ENCODE measurements at regions not wholly inside any gene's neighbourhood (a gene's known extent, or its start where the extent isn't known, plus 50 kb on each side); places are given as distances from the start of the nearest gene placed in this dataset.
A peak's percentile ranks its signal among the peaks of the same experiment; 100 is the strongest.

DNA sequence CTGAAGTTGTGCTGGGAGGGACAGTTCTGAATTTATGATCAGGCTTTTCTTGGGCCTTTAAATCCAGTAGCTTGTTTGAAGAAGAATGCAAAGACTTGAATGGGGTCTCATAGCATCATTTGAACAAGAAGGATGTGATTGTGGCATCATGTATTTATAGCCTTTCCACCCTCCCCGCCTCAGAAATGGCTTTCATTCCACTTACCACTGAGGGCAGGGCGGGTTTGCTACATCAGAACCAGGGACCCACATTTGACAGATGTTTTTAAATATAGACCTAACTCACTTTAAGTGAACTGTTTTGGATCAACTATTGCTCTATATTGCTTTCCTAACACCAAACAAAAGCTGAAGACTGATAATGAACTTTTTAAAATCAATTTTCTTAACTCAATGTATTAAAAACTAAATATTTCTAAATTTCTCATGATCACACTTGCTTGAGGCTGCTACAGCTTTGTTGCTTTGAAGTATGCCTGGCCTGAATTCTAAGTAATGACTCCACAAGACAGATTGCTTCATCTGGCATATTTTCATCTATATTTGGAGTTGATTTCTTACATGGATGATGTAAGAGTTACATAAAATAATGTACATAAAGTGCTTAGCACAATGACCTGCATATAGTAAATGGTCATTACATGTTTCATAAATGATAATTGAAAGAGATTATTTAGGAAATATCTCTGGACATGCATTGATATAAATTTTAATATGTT is 1552.9 kb upstream of the SLC39A10 start:
- TF ChIP-seq, protein P1, sequence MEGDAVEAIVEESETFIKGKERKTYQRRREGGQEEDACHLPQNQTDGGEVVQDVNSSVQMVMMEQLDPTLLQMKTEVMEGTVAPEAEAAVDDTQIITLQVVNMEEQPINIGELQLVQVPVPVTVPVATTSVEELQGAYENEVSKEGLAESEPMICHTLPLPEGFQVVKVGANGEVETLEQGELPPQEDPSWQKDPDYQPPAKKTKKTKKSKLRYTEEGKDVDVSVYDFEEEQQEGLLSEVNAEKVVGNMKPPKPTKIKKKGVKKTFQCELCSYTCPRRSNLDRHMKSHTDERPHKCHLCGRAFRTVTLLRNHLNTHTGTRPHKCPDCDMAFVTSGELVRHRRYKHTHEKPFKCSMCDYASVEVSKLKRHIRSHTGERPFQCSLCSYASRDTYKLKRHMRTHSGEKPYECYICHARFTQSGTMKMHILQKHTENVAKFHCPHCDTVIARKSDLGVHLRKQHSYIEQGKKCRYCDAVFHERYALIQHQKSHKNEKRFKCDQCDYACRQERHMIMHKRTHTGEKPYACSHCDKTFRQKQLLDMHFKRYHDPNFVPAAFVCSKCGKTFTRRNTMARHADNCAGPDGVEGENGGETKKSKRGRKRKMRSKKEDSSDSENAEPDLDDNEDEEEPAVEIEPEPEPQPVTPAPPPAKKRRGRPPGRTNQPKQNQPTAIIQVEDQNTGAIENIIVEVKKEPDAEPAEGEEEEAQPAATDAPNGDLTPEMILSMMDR (conservative IDR thresholded peaks at IDR 0.05; ENCODE audit: low read depth, low read length): no peak
- no peak overlapping the region for H3K4me3 ChIP-seq (ENCODE audit: low read depth, low read length)

DNA sequence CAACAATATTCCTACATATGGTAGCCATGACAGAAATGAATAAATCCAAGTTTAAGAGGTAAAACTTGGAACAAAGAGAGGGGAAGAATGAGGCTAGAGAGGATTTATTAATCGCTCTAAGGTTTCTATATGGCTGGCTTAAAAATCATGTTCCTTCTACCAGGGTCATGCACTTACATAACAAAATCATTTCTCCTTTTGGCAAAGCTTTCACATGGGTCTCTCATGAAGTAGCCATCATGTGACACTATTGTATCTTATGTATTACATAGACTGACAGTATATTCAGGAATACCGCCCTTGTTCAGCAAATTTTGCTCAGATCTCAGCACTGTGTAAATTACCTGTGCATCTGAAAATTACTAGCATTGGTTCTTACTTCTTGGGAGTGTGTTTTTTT is 1554.5 kb upstream of the SLC39A10 start:
- no peak overlapping the region for H3K4me3 ChIP-seq (ENCODE audit: low read depth, low read length)
- TF ChIP-seq, protein P1 (conservative IDR thresholded peaks at IDR 0.05; ENCODE audit: low read depth, low read length): no peak
- no peak for DNase-seq (ENCODE audit: low read depth)

More for the DNA sequence above, 1552.9 kb upstream of the SLC39A10 start:
- DNase-seq (ENCODE audit: low read depth): no peak

DNA sequence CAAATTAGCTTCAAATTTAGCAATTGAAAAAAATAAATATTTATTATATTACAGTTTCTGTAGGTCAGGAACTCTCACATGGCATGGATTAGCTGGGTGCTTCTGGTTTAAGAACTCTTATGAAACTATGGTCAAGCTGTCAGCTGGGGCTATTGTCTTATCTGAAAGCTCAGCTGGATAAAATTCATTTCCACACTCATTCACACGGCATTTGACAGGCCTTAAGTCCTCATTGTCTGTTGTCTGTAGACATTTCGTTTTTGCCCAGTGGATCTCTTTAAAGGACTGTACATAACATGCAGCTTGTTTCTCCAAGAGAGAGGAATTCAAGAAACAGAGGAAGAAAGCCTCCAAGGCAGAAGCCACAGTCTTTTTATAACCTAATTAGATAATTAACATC is 1556.8 kb upstream of the SLC39A10 start:
- TF ChIP-seq, protein P1 (conservative IDR thresholded peaks at IDR 0.05; ENCODE audit: low read depth, low read length): no peak
- no peak overlapping the region for H3K4me3 ChIP-seq (ENCODE audit: low read depth, low read length)
- no peak for DNase-seq (ENCODE audit: low read depth)

DNA sequence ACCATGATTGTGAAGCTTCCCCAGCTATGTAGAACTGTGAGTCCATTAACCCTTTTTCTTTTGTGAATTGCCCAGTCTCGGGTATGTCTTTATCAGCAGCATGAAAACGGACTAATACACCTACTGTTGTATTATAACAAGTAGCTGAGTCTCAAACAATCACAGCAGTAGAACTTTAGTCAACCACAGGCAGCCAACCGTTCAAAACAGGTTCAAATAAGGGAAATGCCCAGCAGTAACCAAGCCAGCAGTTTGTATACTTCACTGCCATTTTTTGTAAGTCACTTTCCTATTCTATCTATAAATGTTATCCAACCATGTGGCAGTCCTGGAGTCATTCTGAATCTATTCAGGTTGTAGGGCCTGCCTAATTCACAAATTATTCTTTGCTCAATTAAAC is 1560.6 kb upstream of the SLC39A10 start:
- TF ChIP-seq, protein P1 (conservative IDR thresholded peaks at IDR 0.05; ENCODE audit: low read depth, low read length): no peak
- H3K4me3 ChIP-seq (ENCODE audit: low read depth, low read length): no peak overlapping the region
- DNase-seq (ENCODE audit: low read depth): peak; percentile 10

DNA sequence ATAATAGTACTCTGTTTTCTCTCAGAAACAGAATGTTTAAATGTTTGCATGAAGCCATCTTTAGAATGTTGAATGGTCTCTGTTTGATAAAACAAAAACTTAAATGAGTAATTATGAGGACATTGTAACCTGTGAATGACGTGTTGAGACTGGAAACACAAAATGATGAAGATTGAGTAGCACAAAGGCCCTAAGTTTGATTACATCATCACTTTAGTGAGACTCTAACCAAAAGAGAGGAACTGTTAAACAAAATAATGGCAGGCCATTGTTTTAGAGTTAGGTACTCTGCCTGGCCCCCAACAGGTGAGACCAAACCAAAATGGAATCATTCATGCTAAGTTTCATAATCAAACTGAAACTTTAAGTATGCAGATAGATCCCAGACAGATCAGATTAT is 1561.7 kb upstream of the SLC39A10 start:
- H3K4me3 ChIP-seq (ENCODE audit: low read depth, low read length): no peak overlapping the region
- TF ChIP-seq, protein P1 (conservative IDR thresholded peaks at IDR 0.05; ENCODE audit: low read depth, low read length): no peak
- DNase-seq (ENCODE audit: low read depth): no peak

DNA sequence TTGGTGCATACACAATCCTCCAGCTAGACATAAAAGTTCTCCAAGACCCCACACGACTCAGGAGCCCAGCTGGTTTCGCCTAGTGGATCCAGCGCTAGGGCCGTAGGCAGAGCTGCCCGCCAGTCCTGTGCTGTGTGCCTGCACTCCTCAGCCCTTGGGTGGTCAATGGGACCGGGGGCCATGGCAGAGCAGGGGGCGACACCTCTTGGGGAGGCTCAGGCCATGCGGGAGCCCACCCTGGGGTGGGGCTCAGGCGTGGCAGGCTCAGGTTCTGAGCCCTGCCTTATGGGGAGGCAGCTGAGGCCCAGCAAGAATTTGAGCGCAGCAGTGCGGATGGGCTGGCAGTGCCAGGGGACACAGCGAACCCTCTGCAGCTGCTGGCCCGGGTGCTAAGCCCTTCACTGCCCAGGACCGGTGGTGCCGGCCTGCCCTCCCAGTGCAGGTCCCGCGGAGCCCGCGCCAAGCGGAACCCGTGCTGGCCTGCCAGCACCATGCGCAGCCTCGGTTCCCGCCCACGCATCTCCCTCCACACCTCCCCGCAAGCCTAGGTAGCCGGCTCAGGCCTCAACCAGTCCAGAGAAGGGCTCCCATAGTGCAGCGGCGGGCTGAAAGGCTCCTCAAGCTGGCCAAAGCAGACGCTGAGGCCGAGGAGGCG is 1566.6 kb upstream of the SLC39A10 start:
- no peak overlapping the region for H3K4me3 ChIP-seq (ENCODE audit: low read depth, low read length)
- TF ChIP-seq, protein P1 (conservative IDR thresholded peaks at IDR 0.05; ENCODE audit: low read depth, low read length): no peak
- DNase-seq (ENCODE audit: low read depth): no peak
